A549 (cell line): ENCODE measurements at regions not wholly inside any gene's neighbourhood (a gene's known extent, or its start where the extent isn't known, plus 50 kb on each side); places are given as distances from the start of the nearest gene placed in this dataset.

Source experiments
- BHLHE40 ChIP-seq: IDR thresholded peaks from 2 replicates; pipeline ENCODE4 v1.6.1; 2012; ENCODE audit warnings: low read depth, low read length, inconsistent platforms
- CHD4 ChIP-seq: fragments of 200-600 bp; sonication (generic); IDR thresholded peaks from 2 replicates; pipeline ENCODE4 v1.6.1; 2016; ENCODE audit warnings: antibody characterized with exemption, mild to moderate bottlenecking, borderline replicate concordance
- EP300 ChIP-seq, 2 experiments: fragments of >200 bp; sonication (Bioruptor Twin); formaldehyde crosslinking; IDR thresholded peaks; 2 replicates in 1 of 2; 3 replicates in 1 of 2; pipeline ENCODE4 v1.6.1; 2016 to 2017
- HOXB5 ChIP-seq: fragments of 250-450 bp; sonication (Bioruptor Pico); IDR thresholded peaks from 2 replicates; pipeline ENCODE4 v1.5.0; 2020; ENCODE audit warnings: mild to moderate bottlenecking, moderate library complexity
- KDM1A ChIP-seq: fragments of 200-600 bp; sonication (generic); IDR thresholded peaks from 2 replicates; pipeline ENCODE4 v1.6.1; 2016; ENCODE audit warnings: low read depth, mild to moderate bottlenecking
- KDM5A ChIP-seq: fragments of 200-600 bp; sonication (generic); IDR thresholded peaks from 2 replicates; pipeline ENCODE4 v1.6.1; 2016; ENCODE audit warnings: antibody characterized with exemption, mild to moderate bottlenecking
- POLR2A ChIP-seq: IDR thresholded peaks from 2 replicates; pipeline ENCODE4 v1.6.1; 2012; ENCODE audit warnings: mild to moderate bottlenecking, low read length
- RAD21 ChIP-seq, 2 experiments: fragments of >200 bp in 1 of 2; sonication (Bioruptor Twin) in 1 of 2; formaldehyde crosslinking in 1 of 2; IDR thresholded peaks in 1 of 2; conservative IDR thresholded peaks in 1 of 2; 2 replicates in 1 of 2; 3 replicates in 1 of 2; pipeline ENCODE4 v1.6.1; 2012 to 2018; ENCODE audit warnings: inconsistent platforms in 1 of 2
- RFX5 ChIP-seq: fragments of 450-650 bp; IDR thresholded peaks from 2 replicates; pipeline ENCODE4 v1.7.1; 2014; ENCODE audit warnings: antibody characterized with exemption, mild to moderate bottlenecking, moderate library complexity
- TF ChIP-seq, protein P1 (sequence below): fragments of >200 bp; sonication (Bioruptor Twin); formaldehyde crosslinking; IDR thresholded peaks from 3 replicates; pipeline ENCODE4 v1.5.1; 2016
- TF ChIP-seq, protein P2 (sequence below): IDR thresholded peaks from 2 replicates; pipeline ENCODE4 v1.6.1; 2012
- TF ChIP-seq, protein P3 (sequence below): fragments of 250-450 bp; sonication (Bioruptor Pico); IDR thresholded peaks from 2 replicates; pipeline ENCODE4 v1.5.0; 2021; ENCODE audit warnings: mild to moderate bottlenecking, moderate library complexity, borderline replicate concordance
- TF ChIP-seq, protein P4 (sequence below): fragments of 200-600 bp; sonication (generic); IDR thresholded peaks from 2 replicates; pipeline ENCODE4 v1.6.1; 2016; ENCODE audit warnings: antibody characterized with exemption, mild to moderate bottlenecking, moderate library complexity

DNA sequence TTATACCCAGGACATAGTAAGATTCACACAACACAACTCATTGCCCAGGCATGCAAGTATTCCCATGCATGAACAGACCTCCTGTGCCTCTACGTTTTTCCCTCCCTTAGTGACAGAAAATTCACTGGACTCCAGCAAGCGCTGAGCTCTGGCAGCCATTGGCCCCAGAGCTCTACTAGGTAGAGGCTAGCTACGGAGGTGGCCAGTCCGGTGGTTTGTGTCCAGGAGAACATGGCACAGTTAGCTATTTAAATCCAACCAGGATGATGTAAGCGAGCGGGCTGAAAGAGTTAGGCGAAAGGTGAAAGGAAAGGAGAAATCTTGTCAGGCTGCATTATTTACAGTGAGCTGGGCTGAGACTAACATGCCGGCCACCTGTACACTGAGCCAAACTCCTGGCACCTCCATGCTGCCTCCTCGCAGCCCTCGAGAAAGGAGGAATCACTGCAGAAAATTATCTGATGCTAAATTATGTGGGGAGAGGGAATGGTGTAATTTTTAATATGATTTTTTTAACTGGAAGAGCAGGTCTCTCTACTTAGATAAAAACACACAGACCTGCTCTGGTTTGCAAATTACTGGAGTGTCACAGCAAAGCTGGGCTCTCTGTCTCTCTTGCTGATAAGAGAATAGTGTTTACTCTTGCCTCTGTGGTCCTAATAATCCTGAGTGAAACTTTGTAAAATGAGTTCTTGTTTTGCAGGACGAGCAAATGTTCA is 50.1 kb upstream of the ARMC2 start:
- TF ChIP-seq, protein P1, sequence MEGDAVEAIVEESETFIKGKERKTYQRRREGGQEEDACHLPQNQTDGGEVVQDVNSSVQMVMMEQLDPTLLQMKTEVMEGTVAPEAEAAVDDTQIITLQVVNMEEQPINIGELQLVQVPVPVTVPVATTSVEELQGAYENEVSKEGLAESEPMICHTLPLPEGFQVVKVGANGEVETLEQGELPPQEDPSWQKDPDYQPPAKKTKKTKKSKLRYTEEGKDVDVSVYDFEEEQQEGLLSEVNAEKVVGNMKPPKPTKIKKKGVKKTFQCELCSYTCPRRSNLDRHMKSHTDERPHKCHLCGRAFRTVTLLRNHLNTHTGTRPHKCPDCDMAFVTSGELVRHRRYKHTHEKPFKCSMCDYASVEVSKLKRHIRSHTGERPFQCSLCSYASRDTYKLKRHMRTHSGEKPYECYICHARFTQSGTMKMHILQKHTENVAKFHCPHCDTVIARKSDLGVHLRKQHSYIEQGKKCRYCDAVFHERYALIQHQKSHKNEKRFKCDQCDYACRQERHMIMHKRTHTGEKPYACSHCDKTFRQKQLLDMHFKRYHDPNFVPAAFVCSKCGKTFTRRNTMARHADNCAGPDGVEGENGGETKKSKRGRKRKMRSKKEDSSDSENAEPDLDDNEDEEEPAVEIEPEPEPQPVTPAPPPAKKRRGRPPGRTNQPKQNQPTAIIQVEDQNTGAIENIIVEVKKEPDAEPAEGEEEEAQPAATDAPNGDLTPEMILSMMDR: no peak
- TF ChIP-seq, protein P2, sequence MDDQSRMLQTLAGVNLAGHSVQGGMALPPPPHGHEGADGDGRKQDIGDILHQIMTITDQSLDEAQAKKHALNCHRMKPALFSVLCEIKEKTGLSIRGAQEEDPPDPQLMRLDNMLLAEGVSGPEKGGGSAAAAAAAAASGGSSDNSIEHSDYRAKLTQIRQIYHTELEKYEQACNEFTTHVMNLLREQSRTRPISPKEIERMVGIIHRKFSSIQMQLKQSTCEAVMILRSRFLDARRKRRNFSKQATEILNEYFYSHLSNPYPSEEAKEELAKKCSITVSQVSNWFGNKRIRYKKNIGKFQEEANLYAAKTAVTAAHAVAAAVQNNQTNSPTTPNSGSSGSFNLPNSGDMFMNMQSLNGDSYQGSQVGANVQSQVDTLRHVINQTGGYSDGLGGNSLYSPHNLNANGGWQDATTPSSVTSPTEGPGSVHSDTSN: no peak
- TF ChIP-seq KDM5A (no peak), CHD4 (no peak), HOXB5 (no peak), RFX5 (no peak), POLR2A (no peak), BHLHE40 (no peak), EP300 (IDR thresholded peaks at IDR 0.05) (no peak), RAD21 (conservative IDR thresholded peaks at IDR 0.05 in 1 of 2, IDR thresholded peaks at IDR 0.05 in 1 of 2) (no peak), KDM1A (no peak)
- TF ChIP-seq, protein P3, sequence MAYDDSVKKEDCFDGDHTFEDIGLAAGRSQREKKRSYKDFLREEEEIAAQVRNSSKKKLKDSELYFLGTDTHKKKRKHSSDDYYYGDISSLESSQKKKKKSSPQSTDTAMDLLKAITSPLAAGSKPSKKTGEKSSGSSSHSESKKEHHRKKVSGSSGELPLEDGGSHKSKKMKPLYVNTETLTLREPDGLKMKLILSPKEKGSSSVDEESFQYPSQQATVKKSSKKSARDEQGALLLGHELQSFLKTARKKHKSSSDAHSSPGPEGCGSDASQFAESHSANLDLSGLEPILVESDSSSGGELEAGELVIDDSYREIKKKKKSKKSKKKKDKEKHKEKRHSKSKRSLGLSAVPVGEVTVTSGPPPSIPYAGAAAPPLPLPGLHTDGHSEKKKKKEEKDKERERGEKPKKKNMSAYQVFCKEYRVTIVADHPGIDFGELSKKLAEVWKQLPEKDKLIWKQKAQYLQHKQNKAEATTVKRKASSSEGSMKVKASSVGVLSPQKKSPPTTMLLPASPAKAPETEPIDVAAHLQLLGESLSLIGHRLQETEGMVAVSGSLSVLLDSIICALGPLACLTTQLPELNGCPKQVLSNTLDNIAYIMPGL (CRISPR knock-in tag): no peak
- TF ChIP-seq, protein P4, sequence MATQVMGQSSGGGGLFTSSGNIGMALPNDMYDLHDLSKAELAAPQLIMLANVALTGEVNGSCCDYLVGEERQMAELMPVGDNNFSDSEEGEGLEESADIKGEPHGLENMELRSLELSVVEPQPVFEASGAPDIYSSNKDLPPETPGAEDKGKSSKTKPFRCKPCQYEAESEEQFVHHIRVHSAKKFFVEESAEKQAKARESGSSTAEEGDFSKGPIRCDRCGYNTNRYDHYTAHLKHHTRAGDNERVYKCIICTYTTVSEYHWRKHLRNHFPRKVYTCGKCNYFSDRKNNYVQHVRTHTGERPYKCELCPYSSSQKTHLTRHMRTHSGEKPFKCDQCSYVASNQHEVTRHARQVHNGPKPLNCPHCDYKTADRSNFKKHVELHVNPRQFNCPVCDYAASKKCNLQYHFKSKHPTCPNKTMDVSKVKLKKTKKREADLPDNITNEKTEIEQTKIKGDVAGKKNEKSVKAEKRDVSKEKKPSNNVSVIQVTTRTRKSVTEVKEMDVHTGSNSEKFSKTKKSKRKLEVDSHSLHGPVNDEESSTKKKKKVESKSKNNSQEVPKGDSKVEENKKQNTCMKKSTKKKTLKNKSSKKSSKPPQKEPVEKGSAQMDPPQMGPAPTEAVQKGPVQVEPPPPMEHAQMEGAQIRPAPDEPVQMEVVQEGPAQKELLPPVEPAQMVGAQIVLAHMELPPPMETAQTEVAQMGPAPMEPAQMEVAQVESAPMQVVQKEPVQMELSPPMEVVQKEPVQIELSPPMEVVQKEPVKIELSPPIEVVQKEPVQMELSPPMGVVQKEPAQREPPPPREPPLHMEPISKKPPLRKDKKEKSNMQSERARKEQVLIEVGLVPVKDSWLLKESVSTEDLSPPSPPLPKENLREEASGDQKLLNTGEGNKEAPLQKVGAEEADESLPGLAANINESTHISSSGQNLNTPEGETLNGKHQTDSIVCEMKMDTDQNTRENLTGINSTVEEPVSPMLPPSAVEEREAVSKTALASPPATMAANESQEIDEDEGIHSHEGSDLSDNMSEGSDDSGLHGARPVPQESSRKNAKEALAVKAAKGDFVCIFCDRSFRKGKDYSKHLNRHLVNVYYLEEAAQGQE: no peak
